WERI-Rb-1 (cell line): ENCODE measurements at regions not wholly inside any gene's neighbourhood (a gene's known extent, or its start where the extent isn't known, plus 50 kb on each side); places are given as distances from the start of the nearest gene placed in this dataset.

Source experiments
- DNase-seq: peaks from one replicate; pipeline ENCODE4 v3.0.0-alpha.2; 2020
- H3K27ac ChIP-seq: fragments of 250-450 bp; sonication (Bioruptor Pico); 2 replicates; pipeline ENCODE4 v1.5.1; 2020; ENCODE audit warnings: mild to moderate bottlenecking, moderate library complexity
- H3K27me3 ChIP-seq: fragments of 250-450 bp; sonication (Bioruptor Pico); 2 replicates; pipeline ENCODE4 v1.5.1; 2021; ENCODE audit warnings: mild to moderate bottlenecking, low read depth, moderate library complexity; ENCODE audit not compliant: insufficient read depth, severe bottlenecking
- H3K36me3 ChIP-seq: fragments of 250-450 bp; sonication (Bioruptor Pico); 2 replicates; pipeline ENCODE4 v1.5.1; 2020; ENCODE audit warnings: mild to moderate bottlenecking, moderate library complexity
- H3K4me3 ChIP-seq: 2 replicates; pipeline ENCODE4 v1.5.1; 2011; ENCODE audit warnings: low read depth, mild to moderate bottlenecking, control low read depth, low read length
- H3K9me3 ChIP-seq: fragments of 250-450 bp; sonication (Bioruptor Pico); 2 replicates; pipeline ENCODE4 v1.5.1; 2021; ENCODE audit warnings: mild to moderate bottlenecking, moderate library complexity; ENCODE audit not compliant: severe bottlenecking
- CTCF ChIP-seq: IDR thresholded peaks from 2 replicates; pipeline ENCODE4 v1.5.1; 2011; ENCODE audit warnings: low read depth, mild to moderate bottlenecking, control low read depth, inconsistent platforms, low read length

GRCh38 chr1:13878021-13878420 is 178.0 kb downstream of the PRDM2 start:
- Histone ChIP-seq H3K36me3 (no peaks in the 10 kb centered on the region), H3K4me3 (no peak overlapping the region), H3K9me3 (no peaks in the 10 kb centered on the region), H3K27ac (no peak overlapping the region), H3K27me3 (peaks cover 87% of the 10 kb centered on the region)
- TF ChIP-seq CTCF, result no peak
- no peak for DNase-seq

GRCh38 chr1:13878451-13878850 is 178.5 kb downstream of the PRDM2 start:
- H3K36me3 ChIP-seq, result no peaks in the 10 kb centered on the region
- H3K27ac ChIP-seq, result no peak overlapping the region
- no peak for DNase-seq
- H3K27me3 ChIP-seq, result peaks cover 87% of the 10 kb centered on the region
- no peaks in the 10 kb centered on the region for H3K9me3 ChIP-seq
- H3K4me3 ChIP-seq, result no peak overlapping the region
- no peak for TF ChIP-seq CTCF

- Histone ChIP-seq H3K36me3 (no peaks in the 10 kb centered on the region), H3K27me3 (peaks cover 79% of the 10 kb centered on the region), H3K27ac (no peak overlapping the region), H3K9me3 (no peaks in the 10 kb centered on the region), H3K4me3 (no peak overlapping the region)
- no peak for DNase-seq
- TF ChIP-seq CTCF, result no peak
Observed at GRCh38 chr1:13881385-13882088, 181.5 kb downstream of the PRDM2 start.

GRCh38 chr1:13888351-13888986 is 188.5 kb downstream of the PRDM2 start:
- no peak for DNase-seq
- peaks cover 88% of the 10 kb centered on the region for H3K27me3 ChIP-seq
- H3K9me3 ChIP-seq, result no peaks in the 10 kb centered on the region
- no peak overlapping the region for H3K27ac ChIP-seq
- no peak for TF ChIP-seq CTCF
- H3K36me3 ChIP-seq, result no peaks in the 10 kb centered on the region
- H3K4me3 ChIP-seq, result no peak overlapping the region

GRCh38 chr1:13889495-13889894 is 189.5 kb downstream of the PRDM2 start:
- Histone ChIP-seq H3K9me3 (no peaks in the 10 kb centered on the region), H3K27me3 (peaks cover 92% of the 10 kb centered on the region), H3K36me3 (no peaks in the 10 kb centered on the region), H3K4me3 (no peak overlapping the region), H3K27ac (no peak overlapping the region)
- TF ChIP-seq CTCF, result no peak
- no peak for DNase-seq
